Cardiac fibroblast (primary cell): ENCODE measurements at regions not wholly inside any gene's neighbourhood (a gene's known extent, or its start where the extent isn't known, plus 50 kb on each side); places are given as distances from the start of the nearest gene placed in this dataset.
"Not testable (repeated sequence)": the region's sequence is repeated elsewhere in the genome, so short reads cannot be mapped to it uniquely, and the experiment has no call there.

ENCODE experiments used
- DNase-seq, 2 donors: peaks; one replicate each; pipeline versions ENCODE4 v3.0.0 to v3.0.0-alpha.2; 2010; ENCODE audit warnings: low read depth in 2 of 2
- H3K4me3 ChIP-seq, 2 donors: replicated peaks in 1 of 2; 1 replicate in 1 of 2; 2 replicates in 1 of 2; pipeline ENCODE4 v1.5.1; 2011; ENCODE audit warnings: low read depth in 2 of 2, low read length in 2 of 2, mild to moderate bottlenecking in 2 of 2, moderate library complexity in 1 of 2
- TF ChIP-seq, protein P1 (sequence below): IDR thresholded peaks from one replicate; pipeline ENCODE4 v1.5.1; 2011; ENCODE audit warnings: low read depth, mild to moderate bottlenecking, low read length, inconsistent platforms

DNA sequence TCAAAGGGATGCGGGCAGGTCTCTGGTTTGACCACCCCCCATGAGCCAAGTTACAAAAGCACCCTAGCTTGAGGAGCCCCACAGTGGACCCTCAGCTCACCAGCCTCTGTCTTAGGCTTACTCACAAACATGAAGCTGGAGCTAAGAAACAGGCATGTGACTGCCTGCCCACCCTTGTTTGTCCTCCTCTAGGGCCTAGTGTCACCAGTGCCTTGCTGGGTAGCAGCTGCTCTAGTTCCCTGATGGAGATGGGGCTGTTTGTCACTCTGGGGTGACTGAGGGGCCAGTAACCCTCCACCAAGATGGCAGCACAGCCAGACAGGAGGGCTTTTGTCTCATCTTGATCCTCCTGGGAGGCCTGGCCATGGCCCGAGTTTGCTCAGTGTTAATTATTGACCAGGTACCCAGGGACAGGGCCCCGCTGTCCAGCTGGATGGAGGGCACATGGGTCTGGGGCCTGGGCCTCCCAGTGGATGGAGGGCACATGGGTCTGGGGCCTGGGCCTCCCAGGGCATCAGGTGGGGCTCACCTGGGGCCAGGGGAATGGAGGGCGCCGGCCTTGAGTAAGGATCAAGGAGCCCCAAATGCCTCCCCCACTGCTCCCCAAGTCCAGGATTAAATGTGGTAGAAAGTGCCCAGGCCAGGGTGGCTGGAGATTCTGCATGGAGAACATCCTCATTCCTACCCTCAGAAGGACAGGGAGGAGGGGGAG, 185.9 kb upstream of the HAAO start:
- H3K4me3 ChIP-seq = no peak overlapping the region
- DNase-seq = no peak
- TF ChIP-seq, protein P1, sequence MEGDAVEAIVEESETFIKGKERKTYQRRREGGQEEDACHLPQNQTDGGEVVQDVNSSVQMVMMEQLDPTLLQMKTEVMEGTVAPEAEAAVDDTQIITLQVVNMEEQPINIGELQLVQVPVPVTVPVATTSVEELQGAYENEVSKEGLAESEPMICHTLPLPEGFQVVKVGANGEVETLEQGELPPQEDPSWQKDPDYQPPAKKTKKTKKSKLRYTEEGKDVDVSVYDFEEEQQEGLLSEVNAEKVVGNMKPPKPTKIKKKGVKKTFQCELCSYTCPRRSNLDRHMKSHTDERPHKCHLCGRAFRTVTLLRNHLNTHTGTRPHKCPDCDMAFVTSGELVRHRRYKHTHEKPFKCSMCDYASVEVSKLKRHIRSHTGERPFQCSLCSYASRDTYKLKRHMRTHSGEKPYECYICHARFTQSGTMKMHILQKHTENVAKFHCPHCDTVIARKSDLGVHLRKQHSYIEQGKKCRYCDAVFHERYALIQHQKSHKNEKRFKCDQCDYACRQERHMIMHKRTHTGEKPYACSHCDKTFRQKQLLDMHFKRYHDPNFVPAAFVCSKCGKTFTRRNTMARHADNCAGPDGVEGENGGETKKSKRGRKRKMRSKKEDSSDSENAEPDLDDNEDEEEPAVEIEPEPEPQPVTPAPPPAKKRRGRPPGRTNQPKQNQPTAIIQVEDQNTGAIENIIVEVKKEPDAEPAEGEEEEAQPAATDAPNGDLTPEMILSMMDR = no peak

DNA sequence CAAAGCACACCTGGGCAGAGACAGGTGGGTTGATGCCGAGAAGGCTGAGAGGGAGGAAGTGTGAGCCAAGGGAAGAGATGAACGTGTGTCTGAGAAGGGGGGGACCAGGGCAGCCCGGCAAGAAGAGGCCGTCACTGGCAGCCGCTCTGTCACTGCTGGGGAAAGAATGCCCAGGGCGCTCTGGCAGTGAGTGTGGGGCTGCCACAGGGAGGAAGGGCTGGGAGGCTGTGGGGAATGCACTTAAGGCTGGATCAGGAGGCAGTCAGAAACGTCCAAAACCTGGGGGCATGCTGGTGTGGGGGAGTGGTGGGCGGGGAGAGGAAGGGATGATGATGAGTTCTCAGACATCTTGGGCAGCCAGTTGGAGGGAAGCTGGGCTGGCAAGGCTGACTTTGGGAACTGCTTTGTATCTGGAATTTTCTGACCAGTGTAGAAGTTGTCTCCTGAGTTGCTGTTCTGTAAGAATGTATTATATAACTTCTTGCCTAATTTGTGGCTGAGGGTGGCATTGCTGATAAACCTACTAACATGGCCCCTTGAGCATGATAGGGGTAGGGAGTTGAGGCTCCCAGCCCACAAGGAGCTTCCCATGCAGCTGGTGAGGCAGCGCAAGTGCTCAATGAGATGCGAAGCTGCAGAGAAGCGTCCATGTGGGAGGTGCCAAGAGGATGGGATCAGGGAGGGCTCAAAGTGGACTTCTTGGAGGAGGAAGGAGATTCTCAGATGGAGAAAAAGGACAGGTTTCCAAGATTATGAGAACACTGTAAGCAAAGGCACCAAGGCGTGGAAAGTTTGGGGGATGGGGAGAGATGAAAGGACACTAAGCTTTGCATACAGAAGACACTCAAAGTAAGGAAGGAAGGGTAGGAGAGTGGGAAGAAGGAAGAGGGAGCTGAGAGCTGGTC, 185.1 kb upstream of the HAAO start:
- H3K4me3 ChIP-seq = no peak overlapping the region
- TF ChIP-seq, protein P1 = no peak

DNA sequence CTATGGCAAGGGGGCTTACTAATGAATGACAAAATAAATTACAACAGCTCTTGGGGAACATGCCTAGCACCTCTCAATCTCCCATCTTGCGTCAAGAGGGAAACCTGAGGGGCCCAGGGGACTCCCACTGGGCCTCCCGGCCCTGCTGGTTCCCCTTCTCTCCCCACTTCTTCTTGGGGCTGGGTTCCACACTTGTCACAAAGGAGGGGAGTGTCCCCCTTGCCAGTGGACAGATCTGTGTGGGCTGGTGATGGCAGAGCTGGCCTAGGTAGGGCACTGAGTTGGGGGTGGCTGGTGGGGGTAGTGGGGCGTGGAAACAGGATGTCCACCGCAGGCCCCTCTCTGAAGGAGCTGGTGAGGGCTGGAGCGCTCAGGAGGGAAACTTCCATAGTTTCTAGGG, 184.0 kb upstream of the HAAO start:
- H3K4me3 ChIP-seq = no peak overlapping the region
- TF ChIP-seq, protein P1 = no peak
- no peak for DNase-seq

More for the DNA sequence above, 185.1 kb upstream of the HAAO start:
- DNase-seq = no peak

DNA sequence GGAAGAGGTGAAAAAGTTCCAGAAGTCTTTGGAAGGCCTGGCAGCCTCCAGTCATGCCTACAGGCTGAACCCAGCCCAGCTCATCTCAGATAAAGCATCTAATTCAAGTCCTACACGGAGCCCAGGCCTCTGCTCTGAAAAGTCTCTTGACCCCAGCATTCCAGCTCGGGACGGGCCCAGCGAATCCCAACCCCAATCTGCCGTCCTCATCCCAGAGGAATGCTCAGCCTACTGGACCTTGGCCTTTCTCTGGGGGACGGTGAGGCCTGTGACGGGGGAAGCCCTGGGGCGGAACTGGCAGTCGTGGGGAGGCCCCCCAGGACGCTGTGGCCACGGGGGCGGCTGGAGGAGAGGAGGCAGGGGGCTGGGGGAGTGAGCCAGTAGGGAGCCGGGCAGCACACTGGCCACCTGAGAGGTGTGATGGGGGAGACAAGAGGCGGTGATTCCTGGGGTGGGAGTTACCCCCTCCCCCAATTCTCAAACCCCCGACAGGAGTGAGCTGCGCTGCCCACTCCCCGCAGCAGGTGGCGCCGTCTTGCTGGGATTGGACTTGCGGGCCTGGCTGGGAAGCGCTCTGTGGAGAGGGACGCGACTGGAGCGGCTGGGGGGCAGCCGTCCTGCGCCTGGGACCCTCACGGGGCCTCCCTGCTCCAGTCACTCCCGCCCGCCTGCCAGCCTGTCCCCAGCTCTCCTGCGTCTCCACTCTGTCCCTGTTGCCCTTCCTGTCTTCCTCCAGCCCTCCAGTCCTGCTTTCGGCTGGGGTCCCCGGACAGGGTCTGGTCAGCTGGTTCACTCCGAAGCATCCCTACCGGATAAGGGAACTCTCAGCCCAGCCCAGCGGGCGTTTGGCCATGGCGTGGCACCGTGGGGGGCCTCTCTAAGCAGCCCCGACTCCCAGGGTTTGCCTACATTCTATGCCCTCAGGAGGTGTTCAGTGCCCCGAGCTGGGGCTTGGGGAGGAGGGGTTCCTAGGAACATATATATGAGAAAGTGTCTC, 182.6 kb upstream of the HAAO start:
- peak overlapping the region; percentile 28 to 45 for H3K4me3 ChIP-seq

DNA sequence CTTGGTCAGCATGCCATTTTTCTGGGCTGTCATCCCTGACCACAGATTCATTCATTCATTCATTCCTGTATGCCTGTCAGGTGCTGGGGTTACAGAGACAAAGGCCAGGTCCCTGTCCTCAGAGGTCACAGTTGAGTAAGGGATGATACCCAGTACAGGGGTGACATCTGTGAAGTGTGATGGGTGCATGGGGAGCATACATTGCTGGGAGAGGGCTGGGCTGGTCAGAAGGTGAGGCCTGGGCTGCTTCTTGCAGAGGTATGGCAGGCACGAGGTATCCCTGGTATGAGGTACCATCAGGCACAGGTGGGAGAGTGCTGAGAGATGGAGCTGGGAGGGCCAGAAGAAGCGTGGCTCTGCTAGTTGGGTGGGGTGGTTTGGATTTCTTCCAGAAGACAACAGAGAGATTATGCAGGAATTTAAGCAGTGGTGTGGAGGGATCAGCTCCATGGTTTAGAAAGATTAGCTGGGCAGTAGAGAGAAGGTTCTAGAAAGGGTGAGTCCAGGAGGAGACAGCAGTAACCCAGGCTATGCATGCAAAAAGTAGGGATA, 181.9 kb upstream of the HAAO start:
- TF ChIP-seq, protein P1 = no peak
- H3K4me3 ChIP-seq = no peak overlapping the region
- peak in 1 of 2 donors; percentile 61 for DNase-seq

More for the DNA sequence above, 182.6 kb upstream of the HAAO start:
- TF ChIP-seq, protein P1 = peak; percentile 96
- peak; percentile 69 to 82 for DNase-seq

DNA sequence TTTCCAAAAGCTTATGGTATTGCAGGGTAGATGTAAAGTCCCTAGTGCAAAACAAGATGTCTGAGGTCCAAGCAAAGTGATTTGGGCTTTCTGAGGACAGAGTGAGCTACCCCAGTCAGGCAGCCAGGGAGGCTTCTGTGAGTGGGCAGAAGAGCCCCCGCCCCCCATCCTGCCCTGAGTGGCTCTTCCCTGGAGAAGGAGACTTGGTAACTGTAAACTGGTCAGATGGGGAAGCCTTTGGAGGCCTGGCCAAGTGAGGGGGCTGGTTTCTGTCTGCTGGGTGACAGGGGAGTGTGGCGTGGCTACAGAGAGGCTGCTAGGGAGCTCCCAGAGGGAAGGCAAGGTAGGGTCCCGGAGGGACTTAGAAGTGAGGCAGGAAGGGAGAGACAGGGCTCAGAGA, 181.3 kb upstream of the HAAO start:
- DNase-seq = peak in 1 of 2 donors; percentile 41
- no peak overlapping the region for H3K4me3 ChIP-seq
- TF ChIP-seq, protein P1 = no peak

DNA sequence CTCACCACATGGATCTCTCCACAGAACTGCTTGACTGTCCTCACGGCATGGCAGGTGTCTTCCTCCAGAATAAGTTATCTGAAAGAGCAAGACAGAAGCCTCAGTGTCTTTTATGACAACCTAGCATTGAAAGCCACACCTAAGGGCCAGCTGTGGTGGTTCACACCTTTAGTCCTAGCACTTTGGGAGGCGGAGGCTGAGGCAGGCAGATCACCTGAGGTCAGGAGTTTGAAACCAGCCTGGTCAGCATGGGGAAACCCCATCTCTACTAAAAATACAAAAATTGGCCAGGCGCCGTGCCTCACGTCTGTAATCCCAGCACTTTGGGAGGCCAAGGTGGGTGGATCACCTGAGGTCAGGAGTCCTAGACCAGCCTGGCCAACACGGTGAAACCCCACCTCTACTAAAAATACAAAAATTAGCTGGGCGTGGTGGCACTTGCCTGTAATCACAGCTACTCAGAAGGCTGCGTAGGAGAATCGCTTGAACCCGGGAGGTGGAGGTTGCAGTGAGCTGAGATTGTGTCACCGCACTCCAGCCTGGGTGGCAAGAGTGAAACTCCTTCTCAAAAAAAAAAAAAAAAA, 180.6 kb upstream of the HAAO start:
- DNase-seq, H3K4me3 ChIP-seq: not testable (repeated sequence)
